ENCODE measurements at regions not wholly inside any gene's neighbourhood (a gene's known extent, or its start where the extent isn't known, plus 50 kb on each side); places are given as distances from the start of the nearest gene placed in this dataset.

DNA sequence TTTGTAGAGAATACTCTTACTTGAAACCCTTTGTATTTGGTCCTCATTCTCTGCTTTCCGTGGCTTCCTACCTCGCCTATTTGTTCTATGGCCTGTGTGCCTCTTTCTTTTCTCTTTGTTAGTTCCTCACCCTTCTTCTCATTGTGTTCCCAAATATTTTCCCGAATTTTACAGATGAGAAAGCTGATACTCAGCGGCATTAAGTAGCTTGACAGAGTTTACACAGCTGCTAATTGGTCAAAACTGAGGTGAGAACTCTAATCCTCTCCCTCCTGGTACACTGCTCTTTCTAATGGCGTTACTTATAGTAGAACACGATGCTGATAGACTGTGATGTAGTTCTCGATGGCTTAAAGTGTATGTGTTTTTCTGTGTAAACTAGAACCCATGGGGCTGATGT lies 80.7 kb upstream of the HDAC9 start:
- TF ChIP-seq, protein P1, sequence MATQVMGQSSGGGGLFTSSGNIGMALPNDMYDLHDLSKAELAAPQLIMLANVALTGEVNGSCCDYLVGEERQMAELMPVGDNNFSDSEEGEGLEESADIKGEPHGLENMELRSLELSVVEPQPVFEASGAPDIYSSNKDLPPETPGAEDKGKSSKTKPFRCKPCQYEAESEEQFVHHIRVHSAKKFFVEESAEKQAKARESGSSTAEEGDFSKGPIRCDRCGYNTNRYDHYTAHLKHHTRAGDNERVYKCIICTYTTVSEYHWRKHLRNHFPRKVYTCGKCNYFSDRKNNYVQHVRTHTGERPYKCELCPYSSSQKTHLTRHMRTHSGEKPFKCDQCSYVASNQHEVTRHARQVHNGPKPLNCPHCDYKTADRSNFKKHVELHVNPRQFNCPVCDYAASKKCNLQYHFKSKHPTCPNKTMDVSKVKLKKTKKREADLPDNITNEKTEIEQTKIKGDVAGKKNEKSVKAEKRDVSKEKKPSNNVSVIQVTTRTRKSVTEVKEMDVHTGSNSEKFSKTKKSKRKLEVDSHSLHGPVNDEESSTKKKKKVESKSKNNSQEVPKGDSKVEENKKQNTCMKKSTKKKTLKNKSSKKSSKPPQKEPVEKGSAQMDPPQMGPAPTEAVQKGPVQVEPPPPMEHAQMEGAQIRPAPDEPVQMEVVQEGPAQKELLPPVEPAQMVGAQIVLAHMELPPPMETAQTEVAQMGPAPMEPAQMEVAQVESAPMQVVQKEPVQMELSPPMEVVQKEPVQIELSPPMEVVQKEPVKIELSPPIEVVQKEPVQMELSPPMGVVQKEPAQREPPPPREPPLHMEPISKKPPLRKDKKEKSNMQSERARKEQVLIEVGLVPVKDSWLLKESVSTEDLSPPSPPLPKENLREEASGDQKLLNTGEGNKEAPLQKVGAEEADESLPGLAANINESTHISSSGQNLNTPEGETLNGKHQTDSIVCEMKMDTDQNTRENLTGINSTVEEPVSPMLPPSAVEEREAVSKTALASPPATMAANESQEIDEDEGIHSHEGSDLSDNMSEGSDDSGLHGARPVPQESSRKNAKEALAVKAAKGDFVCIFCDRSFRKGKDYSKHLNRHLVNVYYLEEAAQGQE (IDR thresholded peaks at IDR 0.05; ENCODE audit: low read depth), result no peak
- TF ChIP-seq CEBPB (IDR thresholded peaks at IDR 0.05) (no peak), ZBTB7A (IDR thresholded peaks at IDR 0.05; ENCODE audit: low read depth) (no peak), RAD21 (IDR thresholded peaks at IDR 0.05; ENCODE audit: low read depth) (no peak), TAF1 (IDR thresholded peaks at IDR 0.05; ENCODE audit: low read depth) (no peak), NFIC (IDR thresholded peaks at IDR 0.05) (no peak)
- TF ChIP-seq, protein P2, sequence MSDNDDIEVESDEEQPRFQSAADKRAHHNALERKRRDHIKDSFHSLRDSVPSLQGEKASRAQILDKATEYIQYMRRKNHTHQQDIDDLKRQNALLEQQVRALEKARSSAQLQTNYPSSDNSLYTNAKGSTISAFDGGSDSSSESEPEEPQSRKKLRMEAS (IDR thresholded peaks at IDR 0.05), result no peak

Data from Ishikawa (cell line).